Heart left ventricle (tissue), 13 donors: ENCODE measurements at regions not wholly inside any gene's neighbourhood (a gene's known extent, or its start where the extent isn't known, plus 50 kb on each side); places are given as distances from the start of the nearest gene placed in this dataset.

Experiments
- POLR2A ChIP-seq, 2 donors: fragments of 450-650 bp; IDR thresholded peaks; one replicate each; pipeline ENCODE4 v1.6.1; 2017; ENCODE audit warnings: antibody characterized with exemption in 2 of 2, mild to moderate bottlenecking in 2 of 2, moderate library complexity in 2 of 2
- TF ChIP-seq, protein P1 (sequence below), 12 donors: fragments of 200-600 bp; sonication (generic) in 4 of 12; IDR thresholded peaks; one replicate each; pipeline versions ENCODE4 v1.5.0 to v1.8.0; 2018 to 2022; ENCODE audit warnings: antibody characterized with exemption in 12 of 12, mild to moderate bottlenecking in 5 of 12
- donor health status: ischemic (EF 13 %, LVEDD 7.1; RV severe dilation, severe dysfunction).
- donor health status: DM: no; HTN: yes; CAD: no.
- donor health status: DM: no; HTN: no; CAD: no.
- donor health status: ischemic (EF 25% LVEDD 6.9; RV normal size, moderate dysfunction).
- donor health status: ischemic (EF 25% LVEDD 5.7; RV mildly dilated, moderate dysfunction).
- donor health status: ischemic (EF 35%, LVEDD 5.7; RV mildly dilated, moderate dysfunction).
- donor health status: nonischemic (EF 11% LVEDD 7.7; RV severe dilation, severe dysfunction).
- donor health status: DM: yes; HTN: yes; CAD: no.
- donor health status: PGD.
- donor health status: ischemic (EF 29% LVEDD 5.4; RV normal size, mild dysfunction).
- donor health status: nonischemic (EF 23%, LVEDD 6.1; RV moderate dilation, normal function).

DNA sequence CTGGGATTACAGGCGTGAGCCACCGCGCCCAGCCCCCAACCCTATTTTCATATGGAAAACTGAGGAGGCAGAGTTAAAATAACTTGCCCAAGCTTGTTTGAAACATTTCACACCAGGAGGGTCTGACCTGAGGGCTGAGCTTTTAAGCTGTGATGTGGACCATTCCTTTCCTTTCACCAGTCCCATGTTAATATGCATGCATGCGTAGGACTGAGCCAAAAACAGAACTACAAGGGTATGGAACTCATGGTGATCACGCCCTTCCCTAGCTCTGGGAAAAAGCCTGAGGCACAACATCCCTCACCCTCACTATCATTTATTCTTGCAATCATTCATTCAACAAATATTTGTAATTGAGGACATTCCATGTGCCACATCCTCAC, 87.4 kb upstream of the FAM169A start:
- no peak for TF ChIP-seq POLR2A (IDR thresholded peaks at IDR 0.05)
- TF ChIP-seq, protein P1, sequence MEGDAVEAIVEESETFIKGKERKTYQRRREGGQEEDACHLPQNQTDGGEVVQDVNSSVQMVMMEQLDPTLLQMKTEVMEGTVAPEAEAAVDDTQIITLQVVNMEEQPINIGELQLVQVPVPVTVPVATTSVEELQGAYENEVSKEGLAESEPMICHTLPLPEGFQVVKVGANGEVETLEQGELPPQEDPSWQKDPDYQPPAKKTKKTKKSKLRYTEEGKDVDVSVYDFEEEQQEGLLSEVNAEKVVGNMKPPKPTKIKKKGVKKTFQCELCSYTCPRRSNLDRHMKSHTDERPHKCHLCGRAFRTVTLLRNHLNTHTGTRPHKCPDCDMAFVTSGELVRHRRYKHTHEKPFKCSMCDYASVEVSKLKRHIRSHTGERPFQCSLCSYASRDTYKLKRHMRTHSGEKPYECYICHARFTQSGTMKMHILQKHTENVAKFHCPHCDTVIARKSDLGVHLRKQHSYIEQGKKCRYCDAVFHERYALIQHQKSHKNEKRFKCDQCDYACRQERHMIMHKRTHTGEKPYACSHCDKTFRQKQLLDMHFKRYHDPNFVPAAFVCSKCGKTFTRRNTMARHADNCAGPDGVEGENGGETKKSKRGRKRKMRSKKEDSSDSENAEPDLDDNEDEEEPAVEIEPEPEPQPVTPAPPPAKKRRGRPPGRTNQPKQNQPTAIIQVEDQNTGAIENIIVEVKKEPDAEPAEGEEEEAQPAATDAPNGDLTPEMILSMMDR (IDR thresholded peaks at IDR 0.05): no peak
